Stimulated activated CD4-positive, alpha-beta T cell treated with anti-CD3 and anti-CD28 coated beads, Interleukin-2, amount 100 ng/mL, for 24 hours (primary cell): ENCODE measurements at regions not wholly inside any gene's neighbourhood (a gene's known extent, or its start where the extent isn't known, plus 50 kb on each side); places are given as distances from the start of the nearest gene placed in this dataset.

ENCODE experiments used
- DNase-seq, 2 donors: peaks; one replicate each; pipeline ENCODE4 v3.0.0-alpha.2; 2020

DNA sequence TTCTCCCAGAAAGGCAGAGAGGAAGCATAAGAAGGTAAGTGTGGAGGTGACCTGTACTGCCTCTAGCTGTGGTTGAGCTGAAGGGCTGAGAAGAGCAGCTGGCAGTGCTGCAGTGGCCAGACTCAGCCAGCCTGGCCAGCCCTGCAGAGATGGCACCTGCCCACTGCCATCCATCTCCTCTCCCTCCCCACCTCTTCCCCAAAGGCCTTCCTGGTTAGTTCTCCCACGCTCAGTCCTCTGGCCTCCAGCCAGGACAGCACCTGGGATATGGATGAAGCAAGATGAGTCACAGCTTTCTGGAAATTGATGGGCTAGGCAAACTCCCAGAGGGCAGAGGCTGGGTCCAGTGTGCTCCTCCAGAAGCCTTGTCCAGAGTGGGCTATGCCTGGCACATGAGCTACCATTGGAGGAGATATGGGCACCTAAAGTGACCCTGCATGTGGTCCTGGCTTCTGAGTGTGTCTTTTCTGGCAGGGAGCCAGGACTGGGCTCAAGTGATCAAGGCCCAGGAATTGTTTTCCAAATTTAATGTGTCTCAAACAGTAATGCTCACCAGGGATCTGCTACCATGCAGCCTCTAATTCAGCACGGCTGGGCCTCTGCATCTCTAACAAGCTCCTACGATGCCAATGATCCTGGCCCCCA is 81.0 kb upstream of the CACUL1 start:
- DNase-seq, result no peak

- no peak for DNase-seq
Measured at GRCh38 chr10:118838364-118838763, 83.6 kb upstream of the CACUL1 start.

DNA sequence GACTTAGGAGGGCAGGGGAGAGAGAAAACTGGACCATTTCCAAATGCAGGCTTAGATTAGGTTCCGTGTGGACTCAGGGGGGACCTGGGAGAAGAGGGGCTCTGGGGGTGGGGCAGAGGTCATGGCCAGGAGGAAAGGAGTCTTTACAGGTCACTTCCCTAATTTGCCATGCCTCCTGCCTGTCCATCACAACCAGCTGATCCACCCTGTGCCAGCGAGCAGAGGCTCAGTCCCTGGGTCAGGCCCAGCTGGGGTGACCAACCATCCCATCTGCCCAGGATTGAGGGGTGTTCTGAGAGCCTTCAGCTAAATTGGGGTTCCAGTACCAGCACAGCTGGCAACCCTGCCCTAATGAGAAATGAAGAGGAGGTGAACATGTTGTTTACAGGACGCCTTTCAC is 84.6 kb upstream of the CACUL1 start:
- DNase-seq, result no peak

DNA sequence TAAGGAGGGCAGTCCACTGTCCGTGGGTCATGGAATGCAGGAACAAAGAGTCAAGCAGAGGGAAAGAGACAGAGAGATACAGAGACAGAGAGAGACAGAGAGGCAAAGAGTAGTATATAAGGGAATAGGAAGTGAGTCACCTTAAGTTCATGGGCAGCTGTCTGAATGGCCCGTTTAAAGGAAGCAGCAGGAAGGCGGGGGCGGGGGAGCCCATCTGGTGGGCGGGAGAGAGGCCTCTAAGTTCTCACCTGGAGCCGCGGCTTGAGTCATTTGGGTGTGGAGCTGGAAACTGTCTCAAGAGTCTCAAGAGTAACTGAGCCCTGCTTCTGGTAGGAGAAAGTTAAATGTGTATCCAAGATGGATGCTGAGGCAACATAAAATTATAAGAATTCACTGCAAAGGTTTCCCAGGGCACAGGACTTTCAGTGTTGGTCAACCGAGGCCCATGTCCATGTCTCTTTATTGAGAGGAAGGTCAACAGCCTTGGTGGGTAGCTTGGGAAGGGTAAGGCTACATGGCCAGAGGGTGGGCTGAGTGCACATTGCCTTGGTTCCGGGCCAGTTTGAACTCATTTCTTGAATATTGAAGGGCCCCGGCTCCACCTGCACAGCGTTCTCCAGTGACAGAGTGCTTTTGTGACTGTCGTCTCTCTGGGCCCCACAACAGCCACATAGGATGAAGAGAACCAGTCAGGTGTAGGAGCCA is 85.5 kb upstream of the CACUL1 start:
- peak; percentile 54 to 69 for DNase-seq

GRCh38 chr10:118840776-118841468 is 86.2 kb upstream of the CACUL1 start:
- DNase-seq, result no peak

GRCh38 chr10:118841881-118842605 is 87.3 kb upstream of the CACUL1 start:
- DNase-seq, result no peak

GRCh38 chr10:118842843-118843624 is 88.3 kb upstream of the CACUL1 start:
- no peak for DNase-seq

- DNase-seq, result no peak
Measured at GRCh38 chr10:118843647-118844265, 89.0 kb upstream of the CACUL1 start.

GRCh38 chr10:118844731-118845521 is 90.2 kb upstream of the CACUL1 start:
- no peak for DNase-seq

DNA sequence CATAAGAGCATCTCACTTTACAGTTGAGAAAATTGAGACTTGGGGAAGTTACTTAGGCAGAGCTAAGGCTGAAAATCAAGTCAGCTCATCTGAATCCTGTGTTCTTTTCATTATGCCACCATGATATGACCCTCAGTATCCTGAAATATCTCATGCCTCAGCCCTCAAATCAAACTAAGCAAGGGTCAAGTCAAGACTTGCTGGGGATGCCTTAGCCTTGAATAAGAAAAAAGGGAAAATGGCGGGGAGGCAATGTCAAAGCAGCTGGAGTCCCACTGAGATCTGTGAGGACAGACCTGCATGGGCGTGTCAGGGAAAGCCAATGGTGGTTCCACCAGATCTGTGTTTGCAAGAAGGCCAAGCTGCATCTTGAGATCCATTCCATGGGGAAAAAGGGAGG is 91.0 kb upstream of the CACUL1 start:
- no peak for DNase-seq

DNA sequence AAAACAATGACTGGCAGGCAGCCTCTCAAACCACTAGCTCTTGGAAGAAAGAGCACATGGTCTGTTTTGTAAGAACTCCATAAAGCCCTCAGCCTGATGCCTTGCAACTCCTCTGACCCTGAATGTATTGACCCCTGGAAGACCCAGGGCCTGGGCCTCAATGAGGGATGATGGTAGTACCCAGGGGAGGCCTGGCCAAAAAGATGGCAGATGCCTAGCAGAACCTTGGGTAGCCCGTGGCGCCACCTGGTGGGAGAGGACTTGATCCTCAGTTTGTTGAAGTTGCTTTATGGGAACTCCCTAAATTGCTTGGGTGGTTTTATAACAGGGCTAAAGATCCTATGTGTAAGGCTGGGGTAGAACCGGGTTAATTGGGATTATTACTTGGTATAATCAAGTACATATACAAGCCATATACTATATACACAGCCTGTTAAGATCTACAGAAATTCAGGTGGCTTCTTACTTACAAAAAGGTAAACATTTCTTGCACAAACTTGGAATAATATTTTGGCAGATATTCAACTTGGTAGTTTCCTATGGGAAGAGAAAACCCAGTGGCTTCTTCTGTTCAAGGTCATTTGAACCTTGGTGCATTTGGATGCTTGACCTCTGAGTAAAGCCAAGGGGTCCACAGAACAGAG is 95.8 kb upstream of the CACUL1 start:
- DNase-seq, result peak; percentile 78 to 88

- no peak for DNase-seq
Measured at GRCh38 chr10:118851062-118852035, 96.6 kb upstream of the CACUL1 start.

- DNase-seq, result no peak
Measured at GRCh38 chr10:118853916-118854315, 99.1 kb upstream of the CACUL1 start.

DNA sequence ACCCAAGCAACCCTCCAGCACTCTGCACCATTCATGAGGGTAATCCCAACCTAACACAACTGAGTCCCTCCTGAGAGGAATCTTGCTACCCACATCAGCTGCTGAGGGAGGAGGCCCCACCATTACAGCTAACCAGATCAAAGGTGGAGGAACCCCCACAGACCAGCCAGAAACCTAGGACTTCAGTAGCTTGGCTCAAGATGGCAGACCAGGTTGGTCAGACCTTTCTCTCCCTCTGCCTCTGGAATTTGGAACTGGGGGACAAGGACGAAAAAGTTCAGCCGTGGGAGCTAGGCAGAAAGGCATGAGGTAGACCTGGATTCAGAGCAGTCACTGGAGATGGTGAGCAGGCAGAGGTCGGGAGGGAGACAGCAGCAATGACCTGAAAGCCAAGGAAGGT is 101.3 kb upstream of the CACUL1 start:
- DNase-seq, result no peak

GRCh38 chr10:118865998-118866693 is 111.4 kb upstream of the CACUL1 start:
- no peak for DNase-seq

DNA sequence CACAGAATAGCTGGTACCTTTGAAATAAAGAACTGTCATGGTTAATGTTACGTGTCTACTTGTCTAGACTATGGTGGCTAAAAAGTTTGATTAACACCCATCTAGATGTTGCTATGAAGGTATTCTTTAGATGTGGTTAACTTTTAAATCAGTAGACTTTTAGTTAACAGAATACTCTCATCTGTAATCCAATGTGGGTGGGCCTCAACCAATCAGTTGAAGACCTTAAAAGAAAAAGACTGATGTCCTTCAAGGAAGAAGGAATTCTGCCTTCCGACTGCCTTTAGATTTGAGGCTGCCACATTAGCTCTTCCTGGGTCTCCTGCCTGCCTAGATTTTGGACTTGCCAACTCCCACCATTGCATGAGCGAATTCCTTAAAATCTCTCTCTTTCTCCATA is 113.0 kb upstream of the CACUL1 start:
- DNase-seq, result no peak

GRCh38 chr10:118868589-118868988 is 113.8 kb upstream of the CACUL1 start:
- no peak for DNase-seq

DNA sequence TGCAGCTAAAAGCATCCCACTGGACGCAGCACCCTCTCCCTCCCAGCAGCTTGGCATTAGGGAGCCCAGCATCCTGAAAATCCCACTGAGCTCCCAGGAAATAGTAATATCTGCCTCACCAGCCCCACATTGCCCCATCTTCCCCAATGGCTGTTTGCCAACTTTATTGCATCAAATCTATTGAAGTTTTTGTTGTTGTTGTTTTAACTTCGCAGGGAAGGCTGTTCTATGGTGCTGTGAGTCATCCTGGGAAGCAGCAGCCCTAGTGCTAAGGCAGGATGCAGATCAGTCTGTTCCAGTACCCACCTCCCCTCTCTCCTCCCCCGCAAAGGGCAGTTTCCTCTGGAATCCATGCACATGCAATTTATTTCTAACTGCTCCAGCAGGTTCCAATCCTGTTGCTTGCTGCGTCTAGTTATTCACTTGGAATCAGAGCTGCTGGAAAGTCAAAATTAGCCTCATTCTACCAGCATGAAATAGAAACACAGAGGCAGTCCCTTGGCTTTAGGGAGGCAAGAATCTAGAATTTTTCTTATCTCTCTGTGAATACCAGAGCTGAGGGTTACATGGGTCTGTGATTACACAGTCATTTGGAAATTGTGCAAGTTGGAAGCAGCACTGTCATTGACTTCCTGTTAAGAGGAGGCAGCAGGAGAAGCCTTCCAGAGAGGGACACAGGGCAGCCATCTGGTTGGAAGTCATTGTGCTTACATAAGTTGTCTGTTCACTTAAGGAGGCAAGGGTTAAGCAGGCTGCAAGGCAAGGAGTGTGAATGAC is 115.9 kb upstream of the CACUL1 start:
- no peak for DNase-seq
